IPS-18c (cell line): ENCODE measurements at regions not wholly inside any gene's neighbourhood (a gene's known extent, or its start where the extent isn't known, plus 50 kb on each side); places are given as distances from the start of the nearest gene placed in this dataset.

Source experiments
- H3K4me3 ChIP-seq: 2 replicates; pipeline ENCODE4 v1.7.0; 2013; ENCODE audit warnings: low read depth, mild to moderate bottlenecking, low read length, moderate library complexity; ENCODE audit not compliant: insufficient read depth
- H3K9me3 ChIP-seq: one replicate; pipeline ENCODE4 v1.6.1; 2013; ENCODE audit warnings: mild to moderate bottlenecking, low read length, moderate library complexity; ENCODE audit not compliant: control insufficient read depth, insufficient read depth

DNA sequence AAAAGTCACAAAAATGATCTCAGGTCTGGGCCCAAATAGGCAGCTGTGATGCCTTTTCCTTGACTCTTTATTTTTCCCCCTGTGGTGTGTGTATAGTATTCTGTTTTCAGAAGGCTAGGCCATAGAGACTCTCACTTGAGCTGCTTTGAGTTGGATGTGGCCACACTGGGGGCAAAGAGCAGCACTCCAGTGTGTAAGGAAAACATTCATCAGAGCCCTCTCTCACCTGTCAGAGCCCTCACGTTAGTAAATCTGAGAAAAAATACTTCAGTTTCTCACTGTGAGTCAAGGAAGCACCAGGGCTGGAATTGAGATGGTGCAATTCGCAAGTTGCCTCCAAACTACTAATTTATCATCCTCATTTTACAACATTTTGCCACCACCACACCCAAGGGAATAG is 136.1 kb downstream of the ST6GAL2 start:
- Histone ChIP-seq H3K9me3 (no peaks in the 10 kb centered on the region), H3K4me3 (no peak overlapping the region)
